NCI-H1436 (cell line): ENCODE measurements at regions not wholly inside any gene's neighbourhood (a gene's known extent, or its start where the extent isn't known, plus 50 kb on each side); places are given as distances from the start of the nearest gene placed in this dataset.

Source experiments
- DNase-seq: peaks from one replicate; lab custom pipeline; 2025; lab: John Stamatoyannopoulos, UW

GRCh38 chr9:90025816-90026215 lies 421.0 kb downstream of the GADD45G start:
- DNase-seq: no peak

GRCh38 chr9:90027296-90027790 lies 422.5 kb downstream of the GADD45G start:
- no peak for DNase-seq

- DNase-seq: no peak
Observed at GRCh38 chr9:90029386-90029785, 424.6 kb downstream of the GADD45G start.

DNA sequence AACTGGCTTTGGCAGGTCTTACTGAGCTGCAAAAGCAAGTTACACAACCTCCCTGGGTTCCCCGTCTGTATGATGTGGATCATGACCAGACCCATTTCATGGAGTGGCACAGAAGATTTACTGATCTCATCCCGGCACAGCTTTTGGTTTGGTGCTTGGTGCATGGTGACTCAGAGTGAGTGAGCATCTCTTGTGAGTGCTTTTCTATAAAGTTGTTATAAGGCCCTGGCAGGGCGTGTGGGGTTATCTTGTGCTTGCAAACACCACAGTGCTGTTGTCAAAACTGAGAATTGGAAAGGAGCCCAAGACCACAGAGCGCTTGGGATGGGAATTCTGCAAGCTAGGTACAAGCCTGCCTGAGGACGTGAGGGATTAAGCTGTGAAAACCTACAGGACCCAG lies 425.2 kb downstream of the GADD45G start:
- DNase-seq: no peak

GRCh38 chr9:90032296-90033027 lies 427.6 kb downstream of the GADD45G start:
- DNase-seq: no peak

DNA sequence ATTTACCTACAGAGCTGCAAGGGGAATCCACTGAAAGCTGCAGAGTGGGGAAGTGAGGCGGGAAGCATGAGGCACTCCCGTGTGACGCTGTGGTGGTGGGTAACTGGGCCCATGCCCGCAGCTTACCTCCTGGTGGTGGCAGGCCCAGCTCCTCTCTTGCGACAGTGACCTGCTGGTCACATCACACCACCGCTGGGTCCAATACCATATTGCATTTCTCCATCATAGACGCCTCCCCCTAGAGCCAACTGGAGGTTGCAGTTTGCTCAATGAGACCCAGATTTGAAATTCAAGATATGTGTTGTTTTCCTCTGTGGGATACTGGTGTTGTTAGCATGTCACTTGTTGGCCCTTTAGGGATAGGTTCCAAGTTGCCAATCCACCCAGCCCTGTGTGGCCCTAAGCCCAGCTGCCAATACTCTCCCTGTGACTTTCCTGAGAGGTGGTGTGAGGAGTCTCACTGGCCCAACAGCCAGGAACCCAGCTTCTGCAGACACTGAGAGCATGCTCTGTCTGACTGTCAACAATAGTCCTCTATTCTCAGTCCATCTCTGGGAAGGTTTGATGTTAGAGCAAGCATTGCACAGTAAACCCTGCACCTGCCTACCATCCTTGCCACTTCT lies 428.3 kb downstream of the GADD45G start:
- no peak for DNase-seq

- DNase-seq: no peak
Observed at GRCh38 chr9:90034071-90034470, 429.3 kb downstream of the GADD45G start.

DNA sequence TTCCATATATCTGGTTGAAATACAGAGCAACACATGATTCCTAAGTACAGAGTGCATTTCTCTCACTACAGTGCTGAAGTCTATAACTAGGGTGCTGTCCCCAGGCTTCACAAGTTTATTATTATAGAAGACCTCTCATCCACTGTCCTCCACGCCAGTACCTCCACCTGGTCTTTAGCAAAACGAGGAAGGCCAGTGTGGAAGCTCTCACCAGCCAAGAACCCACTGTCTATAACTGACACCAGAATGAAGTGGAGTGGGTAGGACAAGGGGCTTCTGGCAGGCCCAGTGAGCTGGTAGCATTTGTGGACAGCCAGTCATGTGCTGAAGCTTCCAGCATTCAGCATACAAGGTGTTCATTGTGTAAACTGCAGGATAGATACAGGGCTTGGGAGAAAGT lies 430.7 kb downstream of the GADD45G start:
- no peak for DNase-seq

- DNase-seq: no peak
Observed at GRCh38 chr9:90037146-90037797, 432.5 kb downstream of the GADD45G start.

DNA sequence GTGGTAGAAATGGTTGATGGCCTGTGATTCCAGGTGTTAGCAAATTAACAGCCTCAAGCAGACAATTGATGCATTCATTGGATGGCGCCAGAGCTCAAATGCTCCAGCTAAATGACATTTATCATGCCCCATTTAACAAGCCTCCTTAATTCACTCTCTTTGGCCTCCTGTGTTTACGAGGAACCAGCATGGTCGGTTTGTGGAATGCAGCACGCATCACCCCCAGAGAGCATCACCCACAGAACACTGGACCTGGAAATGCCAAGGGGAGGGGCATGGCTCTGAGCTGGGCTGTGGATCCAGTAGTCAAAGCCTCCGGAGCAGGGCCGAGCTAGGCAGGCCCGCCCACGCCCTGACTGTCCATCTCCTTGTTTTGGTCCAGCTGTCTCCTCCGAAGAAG lies 434.0 kb downstream of the GADD45G start:
- peak; percentile 78 for DNase-seq

DNA sequence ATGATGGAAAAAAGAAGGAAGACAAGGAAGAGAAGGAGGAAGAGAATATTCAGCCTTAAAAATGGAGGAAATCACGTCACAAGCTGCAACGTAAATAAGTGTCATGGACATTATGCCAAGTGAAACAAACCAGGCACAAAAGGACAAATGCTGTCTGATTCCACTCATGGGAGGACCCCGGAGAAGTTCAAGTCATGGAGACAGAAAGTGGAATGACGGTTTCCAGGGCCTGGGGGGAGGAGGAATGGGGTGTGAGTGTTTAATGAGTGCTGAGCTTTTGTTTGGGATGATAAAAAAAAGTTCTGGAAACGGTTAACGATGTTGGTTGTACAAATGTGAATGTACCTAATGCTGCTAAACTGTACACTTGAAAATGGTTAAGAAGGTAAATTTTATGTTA lies 439.5 kb downstream of the GADD45G start:
- DNase-seq: peak; percentile 57

- DNase-seq: peak; percentile 80
Observed at GRCh38 chr9:90044710-90045151, 439.9 kb downstream of the GADD45G start.

GRCh38 chr9:90046317-90046861 lies 441.6 kb downstream of the GADD45G start:
- DNase-seq: no peak

GRCh38 chr9:90047828-90048227 lies 443.0 kb downstream of the GADD45G start:
- DNase-seq: no peak

DNA sequence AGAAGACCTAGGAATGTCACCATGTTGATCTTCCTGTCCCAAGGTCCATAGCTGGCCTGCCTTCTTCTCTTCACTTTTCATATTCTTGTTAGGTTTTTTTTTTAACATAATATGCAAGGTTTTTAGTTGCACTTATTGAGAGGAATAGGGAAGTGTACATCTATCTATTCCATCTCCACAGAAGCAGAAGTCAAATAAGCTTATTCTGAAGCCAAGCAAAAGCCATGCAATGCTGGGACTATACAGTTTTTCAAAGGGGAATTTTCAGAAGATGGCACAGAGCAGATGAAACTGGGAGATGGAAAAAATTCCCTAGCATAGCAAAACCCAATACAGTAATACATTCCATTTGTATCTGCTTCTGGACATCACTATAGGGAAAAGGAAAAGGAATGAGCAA lies 447.6 kb downstream of the GADD45G start:
- DNase-seq: no peak

GRCh38 chr9:90053027-90053426 lies 448.2 kb downstream of the GADD45G start:
- no peak for DNase-seq

- DNase-seq: no peak
Observed at GRCh38 chr9:90054810-90055209, 450.0 kb downstream of the GADD45G start.

- no peak for DNase-seq
Observed at GRCh38 chr9:90055226-90055625, 450.4 kb downstream of the GADD45G start.

DNA sequence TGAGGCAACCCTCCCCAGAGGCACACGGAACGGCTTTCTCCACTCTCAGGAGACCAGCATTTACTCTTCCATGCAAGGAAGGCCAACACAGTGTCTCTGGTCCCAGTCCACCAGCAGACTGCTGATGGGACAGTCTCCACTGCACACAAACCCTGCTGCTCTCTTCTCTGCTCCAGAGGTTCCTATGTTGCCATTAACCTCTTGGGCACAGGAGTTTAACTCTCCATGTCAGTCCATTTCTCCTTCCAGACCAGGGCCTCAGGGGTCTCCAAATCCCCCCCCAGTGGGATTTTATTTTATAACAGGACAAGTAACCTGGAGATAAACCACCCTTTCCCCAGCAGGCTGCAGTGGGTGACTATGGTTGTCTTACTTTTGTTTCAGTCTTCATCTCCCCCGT lies 452.5 kb downstream of the GADD45G start:
- no peak for DNase-seq

- DNase-seq: no peak
Observed at GRCh38 chr9:90058182-90058763, 453.5 kb downstream of the GADD45G start.

DNA sequence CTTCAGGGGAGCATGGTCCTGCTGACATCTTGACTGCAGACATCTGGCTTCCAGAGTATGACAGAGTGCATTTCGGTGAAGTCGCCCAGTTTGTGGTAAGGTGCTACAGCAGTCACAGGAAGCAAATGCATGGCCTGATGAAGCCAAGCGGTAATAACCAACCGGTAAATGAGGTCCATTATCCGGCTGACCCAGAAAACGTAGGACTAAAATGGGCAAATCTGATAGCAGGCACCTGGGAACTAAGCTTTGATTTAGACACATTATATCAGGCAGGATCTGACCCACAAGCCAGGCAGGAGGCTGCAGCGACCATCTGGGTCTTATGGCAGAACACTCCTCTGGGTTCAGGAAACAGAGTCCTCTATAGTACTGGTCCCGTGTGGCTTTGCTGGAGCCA lies 454.6 kb downstream of the GADD45G start:
- DNase-seq: no peak

DNA sequence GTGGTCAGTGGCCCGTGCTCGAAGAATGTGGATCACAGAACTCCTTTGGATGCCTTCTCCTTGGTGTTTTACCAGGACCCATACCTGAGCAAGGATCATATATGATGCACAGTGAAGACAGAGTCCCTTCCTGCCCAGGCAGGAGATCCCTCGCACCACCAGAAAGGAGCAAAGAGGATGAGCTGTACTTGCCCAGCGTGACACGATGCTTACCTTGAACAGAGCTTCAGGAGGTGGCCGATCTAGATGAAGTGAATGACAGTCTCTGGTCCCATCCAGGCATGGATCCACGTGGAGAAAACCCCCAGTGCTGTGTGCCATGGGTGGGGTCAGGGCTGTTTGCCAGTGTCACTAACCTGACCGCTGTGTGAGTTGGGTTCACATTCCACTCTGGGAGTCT lies 455.4 kb downstream of the GADD45G start:
- DNase-seq: no peak
